Mesothelial cell of epicardium (in vitro differentiated cells): ENCODE measurements at regions not wholly inside any gene's neighbourhood (a gene's known extent, or its start where the extent isn't known, plus 50 kb on each side); places are given as distances from the start of the nearest gene placed in this dataset.

Source experiments
- DNase-seq, 2 experiments: peaks; one replicate each; pipeline ENCODE4 v3.0.0; 2021; ENCODE audit warnings: low spot score in 2 of 2; ENCODE audit not compliant: unreplicated experiment in 2 of 2
- H3K27ac Mint-ChIP-seq: 2 replicates; pipeline ENCODE4 v1.8.0; 2021; ENCODE audit warnings: mixed read lengths
- H3K27me3 Mint-ChIP-seq: 2 replicates; pipeline ENCODE4 v1.8.0; 2021; ENCODE audit warnings: low read depth, mixed read lengths
- H3K36me3 Mint-ChIP-seq: 2 replicates; pipeline ENCODE4 v1.8.0; 2021; ENCODE audit warnings: mixed read lengths
- H3K4me1 Mint-ChIP-seq: 2 replicates; pipeline ENCODE4 v1.8.0; 2021; ENCODE audit warnings: mixed read lengths
- H3K4me3 Mint-ChIP-seq: 2 replicates; pipeline ENCODE4 v1.8.0; 2021; ENCODE audit warnings: mild to moderate bottlenecking, moderate library complexity, mixed read lengths
- H3K9me3 Mint-ChIP-seq: 2 replicates; pipeline ENCODE4 v1.8.0; 2021; ENCODE audit warnings: mixed read lengths
- CTCF ChIP-seq: fragments of 200-600 bp; sonication (generic); IDR thresholded peaks from one replicate; pipeline ENCODE4 v1.5.0; 2021; ENCODE audit warnings: antibody characterized with exemption; ENCODE audit not compliant: unreplicated experiment

DNA sequence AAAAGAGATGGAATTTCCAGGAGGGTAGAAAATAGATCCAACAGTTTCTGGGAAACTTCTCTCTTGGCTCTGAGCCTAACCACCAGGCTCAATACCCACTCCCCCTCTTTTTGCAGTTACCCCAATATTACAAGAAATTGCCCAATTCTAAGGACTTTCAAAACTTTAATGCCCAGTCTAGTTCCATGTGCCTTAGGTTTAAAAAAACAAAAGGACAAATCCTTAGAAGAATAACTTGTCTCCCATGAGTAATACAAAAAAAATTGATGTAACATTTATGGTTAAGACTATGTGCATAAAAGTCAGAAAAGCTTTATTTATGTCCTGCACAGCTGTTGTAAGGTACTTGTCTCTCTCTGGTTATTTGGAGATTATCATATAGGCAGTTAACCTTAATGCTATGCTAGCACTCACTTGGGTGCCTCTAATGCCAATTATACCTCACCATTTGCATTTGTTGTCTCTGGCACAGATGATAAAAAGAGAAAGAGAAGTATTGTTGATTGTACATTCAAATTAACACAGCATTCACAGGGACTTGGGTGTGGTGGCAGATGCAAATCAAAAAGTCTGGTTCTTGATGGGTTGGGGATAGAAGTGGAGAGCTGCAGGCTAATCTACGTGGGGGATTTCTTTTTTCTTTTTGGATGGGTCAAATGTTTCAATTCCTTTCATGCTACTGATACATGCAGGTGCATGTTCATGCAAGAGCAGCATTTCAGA lies 159.4 kb downstream of the PIK3R1 start:
- no peak for DNase-seq
- H3K4me3 Mint-ChIP-seq: no peak overlapping the region
- H3K27me3 Mint-ChIP-seq: no peaks in the 10 kb centered on the region
- peaks cover 15% of the 10 kb centered on the region for H3K4me1 Mint-ChIP-seq
- no peak overlapping the region for H3K27ac Mint-ChIP-seq
- TF ChIP-seq CTCF: no peak
- peaks cover 5% of the 10 kb centered on the region for H3K9me3 Mint-ChIP-seq
- no peaks in the 10 kb centered on the region for H3K36me3 Mint-ChIP-seq

DNA sequence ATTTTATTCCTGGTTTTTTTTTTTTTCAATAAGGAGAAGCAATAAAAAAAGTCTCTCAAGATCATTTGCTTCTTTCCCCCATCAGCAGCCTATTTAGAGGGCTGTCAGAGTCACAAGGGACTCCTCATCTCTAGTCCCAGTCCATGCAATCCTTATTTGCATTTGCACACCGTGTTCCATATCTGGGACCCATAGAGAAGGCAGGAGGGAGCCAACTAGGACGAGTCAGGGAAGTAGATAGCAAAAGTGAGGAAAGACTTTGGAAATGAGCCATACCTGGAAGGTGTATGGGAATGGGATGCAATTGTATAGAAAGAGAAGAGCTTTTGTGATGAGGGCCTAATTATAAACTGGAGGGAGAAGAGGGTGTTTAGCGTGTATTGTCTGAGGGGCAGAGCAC lies 160.0 kb downstream of the PIK3R1 start:
- Mint-ChIP-seq H3K36me3 (no peaks in the 10 kb centered on the region), H3K9me3 (peaks cover 5% of the 10 kb centered on the region), H3K27ac (no peak overlapping the region), H3K27me3 (no peaks in the 10 kb centered on the region), H3K4me3 (no peak overlapping the region), H3K4me1 (peaks cover 20% of the 10 kb centered on the region)
- no peak for DNase-seq
- no peak for TF ChIP-seq CTCF

DNA sequence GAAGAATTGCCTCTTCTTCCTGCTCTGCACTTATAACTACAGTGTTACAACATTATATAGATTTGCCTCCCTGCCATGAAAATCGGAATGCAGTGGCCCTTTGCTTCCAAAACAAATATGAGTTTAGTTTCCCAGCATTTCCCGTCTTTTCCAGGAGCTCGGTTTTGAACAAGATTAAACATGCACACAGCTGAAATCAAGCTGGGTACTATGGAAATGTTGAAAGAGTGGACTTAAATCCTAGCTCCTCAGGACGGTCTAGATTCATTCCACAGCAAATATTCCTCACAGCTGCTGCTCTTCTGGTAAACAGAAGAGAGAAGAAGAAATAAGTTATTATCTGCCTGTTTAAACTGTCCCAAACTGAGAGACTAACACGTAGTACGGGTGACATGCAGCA lies 161.4 kb downstream of the PIK3R1 start:
- no peak for TF ChIP-seq CTCF
- peaks cover 20% of the 10 kb centered on the region for H3K4me1 Mint-ChIP-seq
- no peaks in the 10 kb centered on the region for H3K27me3 Mint-ChIP-seq
- no peak for DNase-seq
- H3K36me3 Mint-ChIP-seq: no peaks in the 10 kb centered on the region
- H3K9me3 Mint-ChIP-seq: peaks cover 5% of the 10 kb centered on the region
- H3K27ac Mint-ChIP-seq: no peak overlapping the region
- H3K4me3 Mint-ChIP-seq: no peak overlapping the region

- H3K4me1 Mint-ChIP-seq: peaks cover 20% of the 10 kb centered on the region
- no peak for TF ChIP-seq CTCF
- no peak overlapping the region for H3K4me3 Mint-ChIP-seq
- H3K9me3 Mint-ChIP-seq: peaks cover 5% of the 10 kb centered on the region
- DNase-seq: no peak
- H3K27ac Mint-ChIP-seq: no peak overlapping the region
- no peaks in the 10 kb centered on the region for H3K36me3 Mint-ChIP-seq
- no peaks in the 10 kb centered on the region for H3K27me3 Mint-ChIP-seq
Observed at GRCh38 chr5:68377733-68378132, 162.2 kb downstream of the PIK3R1 start.

- DNase-seq: no peak
- H3K4me1 Mint-ChIP-seq: peaks cover 20% of the 10 kb centered on the region
- H3K4me3 Mint-ChIP-seq: no peak overlapping the region
- peaks cover 5% of the 10 kb centered on the region for H3K9me3 Mint-ChIP-seq
- no peaks in the 10 kb centered on the region for H3K27me3 Mint-ChIP-seq
- H3K36me3 Mint-ChIP-seq: no peaks in the 10 kb centered on the region
- no peak for TF ChIP-seq CTCF
- no peak overlapping the region for H3K27ac Mint-ChIP-seq
Observed at GRCh38 chr5:68378204-68378820, 162.8 kb downstream of the PIK3R1 start.
